HuH-7 (cell line): ENCODE measurements at regions not wholly inside any gene's neighbourhood (a gene's known extent, or its start where the extent isn't known, plus 50 kb on each side); places are given as distances from the start of the nearest gene placed in this dataset.

Source experiments
- DNase-seq: peaks from one replicate; pipeline ENCODE4 v3.0.0; 2011; ENCODE audit warnings: low spot score

DNA sequence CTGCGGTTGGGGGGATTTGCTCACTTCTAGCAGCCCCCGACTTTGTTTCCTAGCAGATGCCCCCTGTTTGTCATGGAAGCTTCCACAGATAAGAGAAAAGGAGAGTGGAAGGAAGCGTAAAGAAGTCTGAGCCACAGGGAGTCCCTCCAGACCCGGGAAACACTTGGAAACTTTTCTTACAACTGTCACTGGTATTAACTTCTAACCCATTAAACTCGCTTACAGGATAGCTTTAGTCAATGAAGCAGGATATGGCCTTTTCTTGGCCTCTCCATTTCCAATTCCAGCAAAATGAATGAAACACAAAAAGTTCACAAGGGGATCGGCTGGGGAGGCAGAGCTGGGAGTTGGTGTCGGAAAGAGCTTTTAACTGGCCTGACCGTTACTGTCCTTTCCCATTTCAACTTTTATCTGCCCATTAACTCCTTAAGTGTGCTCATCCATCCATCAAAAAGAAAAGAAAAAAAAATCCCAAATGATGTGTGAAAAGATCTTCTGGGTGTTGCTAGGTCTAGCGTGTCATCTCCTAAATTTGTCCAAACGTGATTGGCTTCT lies 231.9 kb upstream of the ARGLU1 start:
- DNase-seq = no peak

DNA sequence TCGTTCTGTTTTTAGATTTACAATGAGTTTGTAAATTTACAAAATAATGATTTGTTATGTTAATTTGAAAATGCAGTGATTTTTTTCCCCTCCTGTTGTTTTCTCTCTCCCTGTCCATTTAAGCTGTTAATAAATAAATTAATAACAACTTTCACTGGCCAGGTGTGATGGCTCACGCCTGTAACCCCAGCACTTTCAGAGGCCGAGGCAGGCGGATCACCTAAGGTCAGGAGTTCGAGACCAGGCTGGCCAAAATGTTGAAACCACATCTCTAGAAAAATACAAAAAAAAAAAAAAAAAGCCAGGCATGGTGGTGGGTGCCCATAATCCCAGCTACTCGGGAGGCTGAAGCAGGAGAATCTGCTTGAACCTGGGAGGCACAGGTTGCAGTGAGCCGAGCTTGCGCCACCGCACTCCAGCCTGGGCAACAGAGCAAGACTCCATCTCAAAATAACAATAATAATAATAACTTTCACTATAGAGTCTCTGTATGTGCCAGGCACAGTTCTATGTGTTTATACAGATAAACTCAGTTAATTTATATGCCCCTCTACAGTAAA lies 229.2 kb upstream of the ARGLU1 start:
- no peak for DNase-seq

DNA sequence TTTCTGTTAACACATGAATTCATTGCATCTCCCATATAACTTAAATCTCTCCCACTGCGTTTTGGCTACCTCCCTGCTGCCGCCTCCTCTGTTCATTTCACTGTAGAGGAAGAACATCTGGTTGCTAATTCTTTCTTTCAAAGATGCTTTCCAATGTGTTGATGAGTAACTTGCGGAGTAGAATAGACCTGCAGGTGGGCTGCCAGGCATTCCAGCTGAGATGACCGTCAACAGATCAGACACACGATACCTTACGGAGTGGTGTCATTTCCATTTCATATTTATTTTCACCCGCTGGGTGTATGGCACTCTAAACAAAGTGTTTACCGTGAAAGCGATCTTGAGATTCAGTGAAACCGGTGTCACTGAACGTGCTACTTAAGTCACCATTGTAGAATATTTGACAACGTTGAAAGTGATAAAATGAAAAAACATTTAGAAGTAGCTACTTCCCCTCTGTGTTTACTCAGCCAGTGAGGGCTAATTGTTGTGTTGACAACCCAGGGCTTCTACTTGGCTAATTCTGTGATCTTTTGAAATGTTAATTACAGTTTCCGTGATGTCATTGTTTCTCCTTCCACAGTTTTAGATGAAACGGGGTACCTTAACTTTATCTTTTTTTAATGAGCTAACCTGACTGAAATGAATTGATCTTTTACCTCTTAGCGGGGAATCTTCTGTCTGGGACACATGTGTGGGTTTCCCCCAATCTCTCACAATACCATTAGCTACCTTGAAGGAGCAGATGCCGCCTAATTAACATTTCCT lies 228.5 kb upstream of the ARGLU1 start:
- no peak for DNase-seq

DNA sequence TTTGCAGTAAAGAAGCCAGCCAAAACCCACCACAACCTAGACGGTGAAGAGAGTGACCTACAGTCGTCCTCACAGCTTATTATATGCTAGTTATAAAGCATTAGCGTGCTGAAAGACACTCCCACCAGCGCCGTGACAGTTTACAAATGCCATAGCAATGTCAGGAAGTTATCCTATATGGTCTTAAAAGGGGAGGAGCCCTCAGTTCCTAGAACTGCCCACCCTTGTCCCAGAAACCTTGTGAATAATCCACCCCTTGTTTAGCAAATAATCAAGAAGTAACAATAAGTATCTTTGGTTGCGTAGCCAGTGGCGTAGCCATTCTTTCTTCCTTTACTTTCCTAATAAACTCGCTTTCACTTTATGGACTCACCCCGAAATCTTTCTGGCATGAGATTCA lies 227.9 kb upstream of the ARGLU1 start:
- no peak for DNase-seq

DNA sequence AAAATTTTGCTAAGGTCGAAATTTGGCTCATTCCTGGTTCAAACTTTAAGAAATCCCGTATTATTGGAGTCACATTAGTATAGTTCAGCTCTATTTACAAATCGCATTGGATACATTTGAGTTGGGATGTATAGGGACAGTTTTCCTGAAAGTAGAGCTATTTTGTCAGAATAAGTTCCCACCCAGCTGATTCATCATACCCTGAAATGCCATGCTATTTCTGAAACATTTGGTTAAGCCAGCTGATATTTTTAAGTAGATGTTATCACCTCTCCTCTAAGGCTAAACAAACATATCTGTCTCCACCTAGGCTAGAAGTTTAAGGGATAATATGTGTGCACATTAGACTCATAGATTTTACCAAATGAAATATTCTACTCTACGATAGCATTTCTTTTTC lies 226.2 kb upstream of the ARGLU1 start:
- no peak for DNase-seq

DNA sequence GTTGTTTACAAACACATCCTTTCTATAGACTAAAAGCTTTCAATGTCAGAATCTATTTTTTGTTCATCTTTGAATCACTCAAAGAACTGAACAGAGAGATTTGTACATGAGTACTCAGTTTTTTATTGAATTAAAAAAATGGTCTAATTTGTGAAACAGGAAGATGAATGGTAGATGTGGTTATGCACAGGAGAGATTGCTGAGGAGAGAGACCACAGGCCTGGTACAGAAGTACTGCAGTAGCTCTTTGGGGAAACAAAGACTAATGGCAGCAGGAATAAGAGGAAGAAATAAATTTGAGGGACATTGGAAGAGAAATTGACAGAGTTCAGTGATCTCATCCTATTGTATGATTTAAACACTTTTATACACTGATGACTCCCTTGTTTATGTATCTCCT lies 222.0 kb upstream of the ARGLU1 start:
- no peak for DNase-seq

DNA sequence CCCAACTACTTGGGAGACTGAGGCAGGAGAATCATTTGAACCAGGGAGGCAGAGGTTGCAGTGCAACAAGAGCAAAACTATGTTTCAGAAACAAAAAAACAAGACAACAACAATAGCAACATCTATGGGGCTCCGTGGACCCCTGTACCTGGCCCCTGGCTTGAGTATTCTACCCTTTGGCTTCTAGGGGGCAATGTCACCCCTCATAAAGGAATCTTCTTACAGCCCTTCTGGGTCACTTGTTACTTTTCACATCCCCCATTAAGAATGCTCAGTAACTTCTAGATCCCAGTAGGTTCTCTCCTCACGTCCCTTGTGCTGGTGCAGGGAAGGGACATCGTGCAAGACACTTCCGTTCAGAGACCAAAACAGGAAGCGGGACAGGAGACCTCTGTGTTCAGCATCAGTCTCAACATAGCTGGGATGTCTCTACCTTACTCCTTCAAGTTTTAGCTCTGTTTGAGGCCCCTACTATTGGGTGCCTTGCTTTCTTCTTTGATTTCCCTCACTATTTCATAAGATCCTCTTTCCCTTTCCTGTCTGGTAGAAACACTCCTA lies 218.1 kb upstream of the ARGLU1 start:
- DNase-seq = no peak

DNA sequence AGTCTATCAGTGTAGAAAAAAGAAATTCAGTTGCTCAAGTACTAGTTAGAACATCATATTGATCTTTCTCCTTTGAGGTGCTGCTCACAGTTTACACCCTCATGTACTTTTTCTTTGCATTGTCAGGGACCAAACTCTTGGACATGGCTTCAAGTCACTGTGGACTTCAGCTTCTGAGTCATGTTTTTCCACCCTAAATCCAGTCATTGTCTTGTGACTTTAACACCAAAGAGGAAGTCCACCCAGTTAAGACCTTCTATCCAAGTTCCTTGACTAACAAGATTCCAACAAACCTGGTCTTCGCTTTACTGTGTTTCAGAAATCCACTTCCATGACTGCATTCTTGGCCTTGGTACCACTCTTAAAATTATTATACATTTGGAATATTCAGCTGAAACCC lies 206.7 kb upstream of the ARGLU1 start:
- no peak for DNase-seq

DNA sequence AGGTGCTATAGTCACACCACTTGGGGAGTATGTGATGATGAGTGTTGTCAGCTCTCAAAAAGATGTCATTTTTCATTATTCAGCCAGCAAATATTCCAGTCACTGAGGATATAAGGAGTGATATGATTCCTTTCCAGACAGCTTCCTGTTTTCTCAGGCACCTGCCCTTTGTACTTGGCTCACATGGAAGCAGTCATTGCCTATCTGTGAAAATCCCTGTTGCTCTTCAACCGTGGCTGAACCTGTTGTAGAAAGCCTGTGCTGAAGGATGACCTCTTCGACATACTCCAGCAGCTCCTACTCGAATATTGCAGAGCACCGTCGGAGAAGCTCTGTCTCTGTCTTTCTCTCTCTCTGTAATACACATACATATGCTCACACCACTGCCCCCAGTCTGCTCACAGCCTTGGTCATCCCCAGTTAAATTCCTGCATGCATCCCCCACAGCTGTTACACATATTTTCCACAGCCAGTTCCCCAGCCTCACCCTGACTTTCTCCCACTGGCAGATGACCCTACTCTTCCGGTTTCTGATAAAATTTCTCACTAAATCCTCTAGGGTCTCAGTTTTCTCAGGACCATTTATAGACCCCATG lies 204.2 kb upstream of the ARGLU1 start:
- no peak for DNase-seq

DNA sequence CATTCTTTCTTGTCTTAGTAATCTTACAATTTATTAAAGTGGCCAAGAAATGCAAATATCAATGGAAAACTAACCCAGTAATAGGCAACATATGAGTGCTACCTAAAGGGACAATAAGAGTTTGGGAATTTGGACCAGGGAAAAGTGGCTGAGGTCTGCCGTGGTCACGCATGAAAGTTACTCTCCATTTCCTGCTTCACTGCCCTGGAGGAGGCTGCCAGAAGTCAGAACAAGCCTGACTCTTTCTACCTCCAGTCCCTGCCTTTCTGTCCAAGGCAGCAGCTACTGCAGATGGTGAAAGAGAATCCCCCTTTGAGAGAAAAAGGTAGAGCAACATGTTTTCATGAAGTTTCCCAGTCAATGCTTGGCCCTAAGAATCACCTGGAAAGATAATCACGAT lies 201.1 kb upstream of the ARGLU1 start:
- DNase-seq = no peak

DNA sequence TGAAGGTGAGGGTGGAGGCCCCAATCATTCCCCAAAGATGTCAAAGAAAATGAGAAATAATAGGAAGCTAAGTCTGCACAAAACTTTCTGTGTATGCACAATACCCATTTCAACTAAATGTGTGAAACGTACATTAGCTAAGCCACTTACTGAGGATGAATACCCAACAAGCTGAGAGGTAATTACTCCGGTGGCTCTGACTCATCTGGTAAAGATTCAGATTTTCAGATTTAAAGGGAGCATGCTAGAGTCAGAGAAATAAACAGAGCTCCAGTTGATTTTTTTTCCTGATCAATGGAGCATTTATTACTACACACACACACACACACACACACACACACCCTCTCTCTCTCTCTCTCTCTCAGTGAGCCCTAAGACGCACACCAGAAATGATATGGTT lies 194.8 kb upstream of the ARGLU1 start:
- DNase-seq = no peak

DNA sequence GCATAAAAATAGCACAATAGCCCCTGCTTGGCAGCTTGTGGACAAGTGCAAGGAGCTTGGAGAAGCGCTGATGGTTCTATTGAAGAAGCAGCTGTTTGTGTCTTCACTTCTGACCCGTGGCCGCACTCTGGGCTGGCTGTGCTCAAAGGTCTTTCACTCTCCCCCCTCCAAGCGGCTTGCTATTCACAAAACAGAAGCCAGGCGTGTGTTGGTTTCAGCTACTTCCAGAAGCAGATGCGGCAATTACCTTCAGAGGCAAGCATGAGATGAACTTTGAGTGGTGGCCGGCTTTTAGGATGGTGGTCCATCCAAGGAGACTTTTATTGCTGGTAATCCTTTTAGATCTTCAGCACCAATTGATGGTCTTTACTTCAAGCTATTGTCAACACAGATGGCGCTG lies 188.5 kb upstream of the ARGLU1 start:
- no peak for DNase-seq

DNA sequence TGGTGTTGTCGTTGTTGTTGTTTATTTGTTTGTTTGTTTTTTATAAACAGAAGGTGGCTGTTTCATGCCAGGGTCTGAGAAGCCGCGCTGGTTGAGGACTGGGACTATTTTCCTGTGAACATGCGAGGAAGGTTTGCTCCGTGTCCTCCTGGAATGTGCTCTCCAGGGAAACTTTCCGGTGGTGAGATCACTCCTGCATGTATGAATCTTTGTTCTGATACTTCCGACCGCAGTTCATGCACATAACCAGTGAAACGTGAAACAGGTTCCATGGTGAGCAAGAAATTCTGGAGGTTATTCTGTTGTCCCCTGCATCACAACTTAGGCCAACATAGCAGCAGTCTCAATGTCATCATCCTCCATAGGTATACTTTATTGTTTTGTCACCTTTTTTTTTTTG lies 187.6 kb upstream of the ARGLU1 start:
- DNase-seq = no peak

DNA sequence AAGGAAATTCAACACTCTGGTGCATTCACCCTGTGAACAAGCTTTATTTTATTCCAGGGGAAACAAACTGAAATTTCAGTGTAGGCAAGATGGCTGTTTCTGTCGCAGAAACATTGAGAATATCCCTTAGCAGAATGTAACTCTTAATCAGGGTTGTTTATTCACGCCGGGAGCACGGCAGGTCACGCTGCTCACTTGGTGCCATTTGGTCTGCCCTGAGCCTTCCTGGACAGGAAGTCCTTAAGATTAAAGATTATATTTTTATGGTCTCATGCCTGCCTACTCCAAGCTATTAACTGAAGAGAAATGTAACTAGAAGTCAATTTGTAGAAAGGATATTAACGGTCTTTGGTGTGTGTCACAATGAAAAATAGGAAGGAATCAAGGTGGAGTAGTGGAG lies 185.3 kb upstream of the ARGLU1 start:
- DNase-seq = no peak

DNA sequence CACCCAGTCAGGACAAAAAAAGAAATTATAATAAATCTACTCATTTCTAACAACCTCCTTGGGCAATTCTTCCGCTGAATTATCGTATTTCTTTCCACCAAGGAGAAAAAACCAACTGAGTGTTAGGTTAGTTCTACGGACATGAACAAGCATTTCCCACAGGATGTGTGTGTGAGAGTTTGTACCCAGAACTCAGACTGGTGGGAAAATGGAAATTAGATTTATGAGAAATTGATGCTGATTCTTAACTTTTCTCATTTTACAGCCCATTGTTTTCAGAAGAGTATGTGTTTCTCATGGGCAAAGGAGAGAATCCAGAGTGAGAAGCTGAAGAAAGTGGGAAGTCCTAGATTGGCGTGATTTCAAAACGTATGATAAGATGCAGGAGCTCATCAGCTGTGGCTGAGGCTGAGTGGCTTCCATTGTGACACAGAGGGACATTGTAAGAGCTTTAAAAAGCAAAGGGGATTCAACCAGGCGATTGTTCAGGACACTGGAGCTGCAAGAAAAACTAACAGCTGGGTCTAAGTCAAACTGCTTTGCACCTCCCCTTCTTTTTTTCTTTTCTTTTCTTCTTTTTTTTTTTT lies 184.7 kb upstream of the ARGLU1 start:
- no peak for DNase-seq

DNA sequence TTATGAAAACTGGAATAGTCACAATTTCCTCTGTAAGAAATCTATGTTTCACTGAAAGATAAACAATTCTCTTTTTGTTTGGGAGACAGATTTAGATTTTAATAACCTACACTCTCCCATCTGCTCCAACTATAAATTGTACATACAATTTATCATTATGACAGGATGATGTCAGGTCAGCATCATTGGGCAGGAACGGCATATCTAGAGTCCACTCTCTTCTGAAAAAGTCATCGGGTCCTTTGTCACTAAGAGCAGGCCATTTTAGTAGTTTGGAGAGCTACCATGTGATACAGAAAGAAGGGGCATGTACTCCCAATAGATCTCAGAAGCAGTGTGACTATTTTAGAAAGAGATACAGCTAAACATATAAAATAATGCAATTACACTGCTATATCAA lies 180.8 kb upstream of the ARGLU1 start:
- DNase-seq = no peak

DNA sequence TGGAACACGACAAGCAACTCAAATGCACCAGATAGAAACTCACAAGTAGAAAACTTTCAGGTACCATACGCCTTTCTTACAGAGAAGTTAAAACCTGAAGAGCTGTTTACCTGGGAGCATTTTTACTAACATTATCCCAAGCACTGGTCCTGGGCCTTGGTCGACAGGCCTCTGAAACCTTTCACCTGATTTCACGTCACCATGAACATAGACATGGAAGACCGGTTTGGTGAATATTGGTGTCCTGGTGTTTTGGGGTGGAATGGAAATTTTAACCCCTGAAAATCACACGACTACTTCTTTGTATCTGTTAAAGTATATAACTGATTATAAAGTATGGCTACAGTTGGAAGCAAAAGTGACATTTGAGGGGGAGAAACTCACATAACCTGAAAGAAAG lies 176.6 kb upstream of the ARGLU1 start:
- no peak for DNase-seq

DNA sequence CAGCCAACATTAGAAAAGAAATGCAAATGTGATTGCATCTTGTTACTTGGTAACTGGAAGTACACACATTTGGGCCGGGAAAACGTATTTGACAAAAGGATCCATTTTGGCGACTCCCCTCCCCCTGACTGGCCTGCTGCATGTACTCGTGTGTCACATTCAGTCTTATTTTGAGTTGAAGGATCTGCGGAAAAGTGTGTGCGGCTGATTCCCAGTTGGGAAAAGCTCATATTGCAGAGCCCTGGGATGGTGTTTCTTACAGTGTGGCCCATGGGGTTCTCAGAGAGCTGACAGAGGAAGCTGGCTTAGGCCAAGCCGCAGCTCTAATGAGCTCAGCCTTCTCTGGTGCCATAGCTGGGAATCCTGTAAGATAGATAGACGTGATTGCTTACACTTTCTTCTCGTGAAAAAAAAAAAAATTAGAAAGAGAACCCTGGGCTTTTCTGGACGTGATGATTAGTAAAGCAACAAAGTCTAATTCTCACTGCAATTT lies 170.3 kb upstream of the ARGLU1 start:
- DNase-seq = no peak

DNA sequence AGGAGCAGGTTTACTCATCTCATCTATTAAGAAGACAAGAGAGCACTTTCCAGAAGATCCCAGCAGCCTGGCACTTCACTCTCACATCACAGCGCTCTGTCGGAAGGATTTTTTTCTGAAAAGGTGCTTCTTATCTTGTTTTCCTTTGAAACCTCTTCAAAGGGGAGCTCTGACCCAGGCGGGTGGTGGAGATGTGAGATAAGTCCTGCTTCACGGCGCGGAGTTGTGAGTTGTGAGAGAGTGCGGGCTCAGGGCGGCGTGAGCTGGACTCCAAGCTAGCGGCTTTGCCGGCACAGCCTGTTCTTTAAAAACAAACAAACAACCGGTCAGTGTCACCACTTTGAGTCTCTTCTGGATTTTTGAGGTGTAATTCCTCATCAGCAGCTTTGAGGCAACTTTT lies 169.0 kb upstream of the ARGLU1 start:
- no peak for DNase-seq

DNA sequence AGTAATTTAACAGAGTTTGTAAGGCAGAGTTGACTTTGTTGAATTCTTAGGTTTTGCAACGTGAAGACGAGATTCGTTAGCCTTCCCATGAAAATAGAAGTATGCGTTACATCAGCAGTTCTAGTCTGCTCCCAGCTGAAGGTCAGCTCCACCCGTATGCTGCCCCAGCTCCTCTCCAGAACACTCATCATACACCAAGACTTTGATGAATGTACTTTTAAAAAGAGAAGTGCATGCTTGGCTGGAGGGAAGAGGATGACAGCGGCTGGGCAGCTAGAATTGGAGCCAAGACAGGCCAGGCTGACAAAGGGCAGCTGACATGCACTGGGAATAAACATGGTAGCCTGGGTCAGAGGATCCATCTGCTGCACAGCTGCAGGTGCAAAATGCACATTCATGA lies 166.3 kb upstream of the ARGLU1 start:
- no peak for DNase-seq

DNA sequence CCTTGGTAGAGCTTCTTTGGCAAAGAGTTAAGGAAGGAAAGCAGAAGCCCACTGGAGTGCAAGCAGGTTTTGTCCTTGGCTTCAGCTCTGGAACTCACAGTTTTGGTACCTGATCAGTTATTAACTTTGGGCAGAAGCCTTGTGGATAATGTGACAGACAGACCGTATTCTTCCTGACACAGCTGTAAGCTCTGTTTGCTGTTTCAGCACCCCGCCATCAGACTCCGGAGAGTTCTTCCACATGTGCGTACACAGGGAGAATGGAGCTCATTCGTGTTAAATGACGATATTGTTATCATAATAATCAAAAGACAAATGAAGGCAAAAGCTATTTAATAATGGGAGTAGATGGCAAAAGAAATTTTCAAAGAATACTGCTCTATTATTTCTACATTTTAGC lies 155.1 kb upstream of the ARGLU1 start:
- no peak for DNase-seq

DNA sequence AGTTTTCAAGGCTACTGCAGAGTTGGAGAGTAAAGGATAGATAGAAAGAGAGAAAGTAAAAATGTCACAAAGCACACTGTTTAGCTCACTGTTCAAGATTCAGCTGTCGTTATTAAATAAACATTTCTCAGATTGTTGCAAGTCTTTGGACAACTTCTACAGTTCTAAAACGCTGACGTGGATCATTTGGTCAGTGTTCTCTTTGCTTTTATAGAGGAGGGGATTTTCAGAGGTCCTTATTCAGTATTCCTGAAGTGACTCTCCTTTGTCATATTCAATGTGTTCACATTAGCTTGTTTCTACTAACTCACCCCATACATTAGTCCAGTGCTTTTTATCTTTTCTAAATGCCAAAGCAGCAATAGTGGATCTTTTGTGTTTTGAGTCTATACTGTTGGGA lies 154.7 kb upstream of the ARGLU1 start:
- DNase-seq = no peak

DNA sequence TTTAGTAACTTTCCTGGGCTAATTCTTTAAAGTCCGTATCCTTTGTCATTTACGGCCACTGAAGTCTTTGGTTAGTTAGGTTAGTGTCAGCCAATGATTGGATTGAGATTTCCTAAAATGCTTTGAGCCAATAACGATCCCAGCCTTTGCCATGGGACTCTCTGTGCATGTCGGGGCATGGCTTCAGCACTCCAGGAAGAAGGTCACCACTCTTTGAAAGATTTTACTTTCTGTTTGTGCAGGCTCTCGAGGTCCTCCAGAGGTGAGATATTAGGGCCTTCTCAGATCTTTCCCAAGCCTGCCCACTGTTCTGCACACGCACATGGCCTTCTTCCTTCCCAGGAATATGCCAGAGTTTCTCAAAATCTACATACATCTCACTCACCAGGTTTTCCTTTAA lies 153.7 kb upstream of the ARGLU1 start:
- no peak for DNase-seq
